Stimulated activated memory B cell treated with anti-CD40 and anti-IgM and Interleukin-4, amounts not matched to agents 10 μg/mL and 1 μg/mL and 100 μg/mL, for 72 hours (primary cell): ENCODE measurements at regions not wholly inside any gene's neighbourhood (a gene's known extent, or its start where the extent isn't known, plus 50 kb on each side); places are given as distances from the start of the nearest gene placed in this dataset.
"Not testable (repeated sequence)": the region's sequence is repeated elsewhere in the genome, so short reads cannot be mapped to it uniquely, and the experiment has no call there.

Experiments
- ATAC-seq: fragments of 150-1000 bp; cut with Tn5 transposase; 2 replicates; pipeline ENCODE4 v1.10.0; 2021
- H3K27ac Mint-ChIP-seq: one replicate; pipeline ENCODE4 v1.8.0; 2022; ENCODE audit warnings: mild to moderate bottlenecking, mixed read lengths
- H3K27me3 Mint-ChIP-seq: one replicate; pipeline ENCODE4 v1.8.0; 2022; ENCODE audit warnings: mixed read lengths
- H3K36me3 Mint-ChIP-seq: one replicate; pipeline ENCODE4 v1.8.0; 2022; ENCODE audit warnings: mixed read lengths
- H3K4me1 Mint-ChIP-seq: one replicate; pipeline ENCODE4 v1.8.0; 2022; ENCODE audit warnings: mixed read lengths
- H3K4me3 Mint-ChIP-seq: one replicate; pipeline ENCODE4 v1.8.0; 2022; ENCODE audit warnings: mild to moderate bottlenecking, moderate library complexity, mixed read lengths
- H3K9me3 Mint-ChIP-seq: one replicate; pipeline ENCODE4 v1.8.0; 2022; ENCODE audit warnings: mixed read lengths

- Mint-ChIP-seq H3K36me3 (no peaks in the 10 kb centered on the region), H3K9me3 (no peaks in the 10 kb centered on the region), H3K4me1 (no peaks in the 10 kb centered on the region), H3K27me3 (peaks cover 10% of the 10 kb centered on the region), H3K27ac (no peak overlapping the region), H3K4me3 (no peak overlapping the region)
- no peak for ATAC-seq
Observed at GRCh38 chr10:42990721-42991441, 86.0 kb upstream of the RET start.

- no peak for ATAC-seq
- Mint-ChIP-seq H3K9me3 (no peaks in the 10 kb centered on the region), H3K27ac (no peak overlapping the region), H3K4me3 (no peak overlapping the region), H3K27me3 (peaks cover 10% of the 10 kb centered on the region), H3K4me1 (no peaks in the 10 kb centered on the region), H3K36me3 (no peaks in the 10 kb centered on the region)
Observed at GRCh38 chr10:42991442-42992098, 85.3 kb upstream of the RET start.

GRCh38 chr10:42992156-42992956, 84.5 kb upstream of the RET start:
- H3K27ac Mint-ChIP-seq, result no peak overlapping the region
- H3K4me3 Mint-ChIP-seq, result no peak overlapping the region
- no peaks in the 10 kb centered on the region for H3K36me3 Mint-ChIP-seq
- H3K4me1 Mint-ChIP-seq, result no peaks in the 10 kb centered on the region
- ATAC-seq, result no peak
- H3K27me3 Mint-ChIP-seq, result peaks cover 10% of the 10 kb centered on the region
- H3K9me3 Mint-ChIP-seq, result no peaks in the 10 kb centered on the region

- H3K27me3 Mint-ChIP-seq, result peaks cover 10% of the 10 kb centered on the region
- H3K4me3 Mint-ChIP-seq, result no peak overlapping the region
- no peak for ATAC-seq
- H3K27ac Mint-ChIP-seq, result no peak overlapping the region
- no peaks in the 10 kb centered on the region for H3K36me3 Mint-ChIP-seq
- no peaks in the 10 kb centered on the region for H3K9me3 Mint-ChIP-seq
- H3K4me1 Mint-ChIP-seq, result no peaks in the 10 kb centered on the region
Observed at GRCh38 chr10:42992957-42993390, 83.9 kb upstream of the RET start.

GRCh38 chr10:42994909-42995308, 82.0 kb upstream of the RET start:
- not testable (repeated sequence) for H3K36me3 Mint-ChIP-seq, H3K4me1 Mint-ChIP-seq, ATAC-seq

GRCh38 chr10:42995537-42995936, 81.3 kb upstream of the RET start:
- Mint-ChIP-seq H3K27me3 (no peaks in the 10 kb centered on the region), H3K4me3 (no peak overlapping the region), H3K4me1 (no peaks in the 10 kb centered on the region), H3K36me3 (no peaks in the 10 kb centered on the region), H3K9me3 (no peaks in the 10 kb centered on the region), H3K27ac (no peak overlapping the region)
- ATAC-seq, result no peak

More at GRCh38 chr10:42994909-42995308, 82.0 kb upstream of the RET start:
- not testable (repeated sequence) for H3K9me3 Mint-ChIP-seq, H3K27ac Mint-ChIP-seq, H3K4me3 Mint-ChIP-seq, H3K27me3 Mint-ChIP-seq

GRCh38 chr10:42996588-42996987, 80.3 kb upstream of the RET start:
- ATAC-seq, result no peak
- H3K36me3 Mint-ChIP-seq, result no peaks in the 10 kb centered on the region
- H3K4me3 Mint-ChIP-seq, result no peak overlapping the region
- H3K27ac Mint-ChIP-seq, result no peak overlapping the region
- H3K4me1 Mint-ChIP-seq, result no peaks in the 10 kb centered on the region
- H3K27me3 Mint-ChIP-seq, result no peaks in the 10 kb centered on the region
- H3K9me3 Mint-ChIP-seq, result no peaks in the 10 kb centered on the region

GRCh38 chr10:42997151-42997848, 79.6 kb upstream of the RET start:
- Mint-ChIP-seq H3K27me3 (no peaks in the 10 kb centered on the region), H3K36me3 (no peaks in the 10 kb centered on the region), H3K4me1 (no peaks in the 10 kb centered on the region), H3K4me3 (no peak overlapping the region), H3K9me3 (no peaks in the 10 kb centered on the region), H3K27ac (no peak overlapping the region)
- ATAC-seq, result no peak

GRCh38 chr10:42997849-42998165, 79.1 kb upstream of the RET start:
- H3K4me1 Mint-ChIP-seq, result no peaks in the 10 kb centered on the region
- H3K36me3 Mint-ChIP-seq, result no peaks in the 10 kb centered on the region
- H3K27me3 Mint-ChIP-seq, result no peaks in the 10 kb centered on the region
- no peaks in the 10 kb centered on the region for H3K9me3 Mint-ChIP-seq
- no peak overlapping the region for H3K27ac Mint-ChIP-seq
- H3K4me3 Mint-ChIP-seq, result no peak overlapping the region
- ATAC-seq, result no peak

GRCh38 chr10:42998481-42999384, 78.1 kb upstream of the RET start:
- no peak overlapping the region for H3K4me3 Mint-ChIP-seq
- no peak for ATAC-seq
- no peaks in the 10 kb centered on the region for H3K27me3 Mint-ChIP-seq
- no peak overlapping the region for H3K27ac Mint-ChIP-seq
- H3K9me3 Mint-ChIP-seq, result no peaks in the 10 kb centered on the region
- no peaks in the 10 kb centered on the region for H3K36me3 Mint-ChIP-seq
- H3K4me1 Mint-ChIP-seq, result no peaks in the 10 kb centered on the region

GRCh38 chr10:42999385-43000020, 77.4 kb upstream of the RET start:
- Mint-ChIP-seq H3K27ac (no peak overlapping the region), H3K27me3 (no peaks in the 10 kb centered on the region), H3K4me1 (no peaks in the 10 kb centered on the region), H3K4me3 (no peak overlapping the region), H3K9me3 (no peaks in the 10 kb centered on the region), H3K36me3 (no peaks in the 10 kb centered on the region)
- no peak for ATAC-seq

- ATAC-seq, result no peak
- Mint-ChIP-seq H3K27me3 (no peaks in the 10 kb centered on the region), H3K4me1 (no peaks in the 10 kb centered on the region), H3K4me3 (no peak overlapping the region), H3K9me3 (no peaks in the 10 kb centered on the region), H3K36me3 (no peaks in the 10 kb centered on the region), H3K27ac (no peak overlapping the region)
Observed at GRCh38 chr10:43000021-43000411, 76.9 kb upstream of the RET start.

- ATAC-seq, result no peak
- no peak overlapping the region for H3K27ac Mint-ChIP-seq
- no peaks in the 10 kb centered on the region for H3K27me3 Mint-ChIP-seq
- H3K4me3 Mint-ChIP-seq, result no peak overlapping the region
- no peaks in the 10 kb centered on the region for H3K36me3 Mint-ChIP-seq
- no peaks in the 10 kb centered on the region for H3K4me1 Mint-ChIP-seq
- H3K9me3 Mint-ChIP-seq, result no peaks in the 10 kb centered on the region
Observed at GRCh38 chr10:43000651-43001426, 76.0 kb upstream of the RET start.

- Mint-ChIP-seq H3K4me1 (no peaks in the 10 kb centered on the region), H3K36me3 (no peaks in the 10 kb centered on the region), H3K27me3 (no peaks in the 10 kb centered on the region), H3K4me3 (no peak overlapping the region), H3K27ac (no peak overlapping the region), H3K9me3 (no peaks in the 10 kb centered on the region)
- no peak for ATAC-seq
Observed at GRCh38 chr10:43001427-43001795, 75.5 kb upstream of the RET start.
